K562 (cell line): ENCODE measurements at regions not wholly inside any gene's neighbourhood (a gene's known extent, or its start where the extent isn't known, plus 50 kb on each side); places are given as distances from the start of the nearest gene placed in this dataset.

Experiments used
- ATAC-seq: fragments of 200-7000 bp; cut with Tn5 transposase; 3 replicates; pipeline ENCODE4 v1.9.1; 2020; ENCODE audit warnings: moderate library complexity
- BruUV-seq: library from RNA; stranded (reverse); fragments of 400-500 nt; replicated peaks from 2 replicates; lab custom pipeline; 2021; lab: Mats Ljungman, UMichigan
- CTCF ChIA-PET: fragments of 300-600 bp; formaldehyde crosslinking; extraction: SDS; loops from one replicate; lab custom pipeline; 2021; ENCODE audit warnings: low intra/inter-chr PET ratio; lab: Yijun Ruan, JAX
- POLR2A ChIA-PET: fragments of 300-600, 350-650 bp; sonication (Branson Sonifier 250); formaldehyde crosslinking; extraction: SDS; loops from one replicate; lab custom pipeline; 2021; ENCODE audit warnings: antibody characterized with exemption, inconsistent platforms; lab: Yijun Ruan, JAX
- DNase-seq, 4 experiments: peaks; one replicate each; pipeline versions ENCODE4 v3.0.0 to v3.0.0-alpha.2; 2011 to 2018; ENCODE audit warnings: low spot score in 3 of 4, mixed read lengths in 3 of 4; ENCODE audit errors: extremely low read depth in 1 of 4
- FAIRE-seq: peaks from 2 replicates; lab custom pipeline; 2011; peaks lifted over from hg19 to GRCh38; lab: Jason Lieb, UNC
- H2AFZ ChIP-seq: 2 replicates; pipeline ENCODE4 v1.6.0; 2011; ENCODE audit warnings: low read depth, low read length, control low read depth, inconsistent platforms
- H3K27ac ChIP-seq: fragments of 200-600 bp; 3 replicates; pipeline ENCODE4 v1.8.0; 2011; ENCODE audit warnings: low read depth, mild to moderate bottlenecking, control low read depth, inconsistent platforms, low read length, moderate library complexity, mixed read lengths; ENCODE audit errors: extremely low read depth
- H3K27me3 ChIP-seq, 2 experiments: fragments of 300-600 bp in 1 of 2; 2 replicates in 1 of 2; 3 replicates in 1 of 2; pipeline versions ENCODE4 v1.6.0 to v1.8.0; 2011; ENCODE audit warnings: inconsistent platforms in 2 of 2, low read length in 2 of 2, mild to moderate bottlenecking in 1 of 2, mixed read lengths in 1 of 2, moderate library complexity in 1 of 2; ENCODE audit not compliant: control insufficient read depth in 2 of 2, insufficient read depth in 2 of 2
- H3K36me3 ChIP-seq: fragments of 300-600 bp; 3 replicates; pipeline ENCODE4 v1.8.0; 2011; ENCODE audit warnings: mild to moderate bottlenecking, low read length, inconsistent platforms; ENCODE audit not compliant: control insufficient read depth, insufficient read depth
- H3K4me1 ChIP-seq, 2 experiments: fragments of 200-600 bp in 1 of 2; replicated peaks in 1 of 2; 2 replicates in 1 of 2; 3 replicates in 1 of 2; pipeline versions ENCODE4 v1.5.1 to v1.8.0; 2011; ENCODE audit warnings: inconsistent platforms in 2 of 2, low read length in 2 of 2, mild to moderate bottlenecking in 1 of 2, mixed read lengths in 1 of 2, moderate library complexity in 1 of 2; ENCODE audit not compliant: control insufficient read depth in 2 of 2, insufficient read depth in 2 of 2
- H3K4me2 ChIP-seq: 2 replicates; pipeline ENCODE4 v1.6.1; 2011; ENCODE audit warnings: low read length, control low read depth, inconsistent platforms, mixed read lengths; ENCODE audit not compliant: insufficient read depth
- H3K4me3 ChIP-seq: fragments of 200-600 bp; sonication (generic), shearing (Covaris generic); 2 replicates; pipeline ENCODE4 v1.5.1; 2016; ENCODE audit warnings: control low read depth, inconsistent platforms
- H3K79me2 ChIP-seq: fragments of 200-600 bp; 3 replicates; pipeline ENCODE4 v1.8.0; 2011; ENCODE audit warnings: low read length, inconsistent platforms; ENCODE audit not compliant: control insufficient read depth, insufficient read depth
- H3K9ac ChIP-seq, 2 experiments: 2 replicates each; pipeline versions ENCODE4 v1.6.0 to v1.6.1; 2011; ENCODE audit warnings: low read depth in 2 of 2, low read length in 2 of 2, control low read depth in 1 of 2, inconsistent platforms in 1 of 2, mild to moderate bottlenecking in 1 of 2, mixed read lengths in 1 of 2; ENCODE audit not compliant: insufficient read depth in 1 of 2
- H3K9me1 ChIP-seq: one replicate; pipeline ENCODE4 v1.6.0; 2011; ENCODE audit warnings: inconsistent platforms, mild to moderate bottlenecking, low read length, moderate library complexity; ENCODE audit not compliant: control insufficient read depth, insufficient read depth
- H3K9me3 ChIP-seq: replicated peaks from 2 replicates; pipeline ENCODE4 v1.5.1; 2011; ENCODE audit warnings: low read depth, low read length, inconsistent platforms; ENCODE audit not compliant: control insufficient read depth, insufficient read depth
- H4K20me1 ChIP-seq: replicated peaks from 2 replicates; pipeline ENCODE4 v1.6.1; 2011; ENCODE audit warnings: low read length, inconsistent platforms, mixed read lengths; ENCODE audit not compliant: control insufficient read depth, insufficient read depth
- CREB1 ChIP-seq, 2 experiments: sonication (generic) in 1 of 2; formaldehyde crosslinking in 1 of 2; IDR thresholded peaks; 2 replicates each; pipeline versions ENCODE4 v1.6.1 to v1.8.0; 2012 to 2022; ENCODE audit warnings: inconsistent platforms in 1 of 2, mild to moderate bottlenecking in 1 of 2, missing genetic modification reagents in 1 of 2, moderate library complexity in 1 of 2
- ESRRA ChIP-seq: fragments of 450-650 bp; IDR thresholded peaks from 2 replicates; pipeline ENCODE4 v1.6.1; 2014; ENCODE audit warnings: low read depth, mild to moderate bottlenecking, moderate library complexity, borderline replicate concordance
- FIP1L1 ChIP-seq: fragments of 200-400 bp; formaldehyde crosslinking; IDR thresholded peaks from 2 replicates; pipeline ENCODE4 v1.6.1; 2018; ENCODE audit warnings: mild to moderate bottlenecking, low read depth, low read length; ENCODE audit not compliant: poor library complexity, severe bottlenecking
- FOXP1 ChIP-seq: sonication (generic); formaldehyde crosslinking; IDR thresholded peaks from 2 replicates; pipeline ENCODE4 v1.8.0; 2022; ENCODE audit warnings: mild to moderate bottlenecking, missing genetic modification reagents
- HNRNPLL ChIP-seq: fragments of 200-400 bp; formaldehyde crosslinking; IDR thresholded peaks from 2 replicates; pipeline ENCODE4 v1.6.1; 2017; ENCODE audit warnings: low read length, low read depth, mild to moderate bottlenecking; ENCODE audit not compliant: poor library complexity, severe bottlenecking
- HSF4 ChIP-seq: fragments of 250-450 bp; sonication (Bioruptor Pico); IDR thresholded peaks from 2 replicates; pipeline ENCODE4 v2.1.2; 2022; ENCODE audit warnings: mild to moderate bottlenecking, moderate library complexity, borderline replicate concordance
- MYNN ChIP-seq, 2 experiments: sonication (generic); formaldehyde crosslinking in 1 of 2; IDR thresholded peaks; 2 replicates each; pipeline versions ENCODE4 v1.5.0 to v1.6.1; 2016 to 2020; ENCODE audit warnings: antibody characterized with exemption in 1 of 2, missing genetic modification reagents in 1 of 2
- POLR2B ChIP-seq: fragments of 450-650 bp; IDR thresholded peaks from 2 replicates; pipeline ENCODE4 v1.6.1; 2018; ENCODE audit warnings: low read depth; ENCODE audit not compliant: partially characterized antibody
- ZNF77 ChIP-seq: fragments of 250-450 bp; sonication (Bioruptor Pico); IDR thresholded peaks from 2 replicates; pipeline ENCODE4 v1.5.0; 2020
- WGBS: fragments of 100-300 bp; shearing (Covaris generic); methylation state at CpG from one replicate; pipeline ENCODE4 v1.1.6; 2016; ENCODE audit warnings: low coverage, mixed read lengths; ENCODE audit not compliant: insufficient coverage; ENCODE audit errors: missing lambda C conversion rate; 5-methylcytosine and 5-hydroxymethylcytosine counted together
- in situ Hi-C: fragments of 300-500 bp; cut with MboI; formaldehyde crosslinking; loops from 4 replicates; pipeline ENCODE4 v1.15.0; 2018; ENCODE audit warnings: inconsistent platforms, mixed read lengths
- intact Hi-C: fragments of 100-400 bp; cut with micrococcal nuclease; formaldehyde crosslinking; loops from 2 replicates; pipeline ENCODE4 v1.14.2; 2022
- TF ChIP-seq, protein P1 (sequence below): fragments of 250-450 bp; sonication (Bioruptor Pico); IDR thresholded peaks from 2 replicates; pipeline ENCODE4 v1.5.1; 2021; ENCODE audit warnings: mild to moderate bottlenecking
- TF ChIP-seq, protein P2 (sequence below): sonication (generic); formaldehyde crosslinking; IDR thresholded peaks from 2 replicates; pipeline ENCODE4 v1.9.0; 2022; ENCODE audit warnings: mild to moderate bottlenecking, missing genetic modification reagents

DNA sequence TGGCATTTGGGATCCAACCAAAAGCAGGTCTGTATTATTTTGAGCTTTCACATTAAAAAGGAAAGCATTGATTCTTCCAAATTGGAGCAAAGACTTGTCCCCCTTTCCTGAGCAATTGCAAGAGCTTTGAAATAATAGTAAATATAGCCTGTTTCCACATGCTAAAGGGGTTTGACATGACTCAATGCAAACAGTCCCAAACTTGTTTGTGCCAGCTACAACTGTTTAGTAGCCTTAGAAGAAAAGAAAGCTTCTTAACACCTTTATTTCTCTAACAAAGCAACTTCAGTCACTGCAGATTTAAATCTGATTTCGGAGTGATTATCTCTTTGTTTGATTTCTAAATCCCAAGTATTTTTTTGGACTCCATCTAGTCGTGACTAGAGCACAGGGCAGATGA lies 180.2 kb downstream of the SEMA6D start (continued):
- TF ChIP-seq, protein P1, sequence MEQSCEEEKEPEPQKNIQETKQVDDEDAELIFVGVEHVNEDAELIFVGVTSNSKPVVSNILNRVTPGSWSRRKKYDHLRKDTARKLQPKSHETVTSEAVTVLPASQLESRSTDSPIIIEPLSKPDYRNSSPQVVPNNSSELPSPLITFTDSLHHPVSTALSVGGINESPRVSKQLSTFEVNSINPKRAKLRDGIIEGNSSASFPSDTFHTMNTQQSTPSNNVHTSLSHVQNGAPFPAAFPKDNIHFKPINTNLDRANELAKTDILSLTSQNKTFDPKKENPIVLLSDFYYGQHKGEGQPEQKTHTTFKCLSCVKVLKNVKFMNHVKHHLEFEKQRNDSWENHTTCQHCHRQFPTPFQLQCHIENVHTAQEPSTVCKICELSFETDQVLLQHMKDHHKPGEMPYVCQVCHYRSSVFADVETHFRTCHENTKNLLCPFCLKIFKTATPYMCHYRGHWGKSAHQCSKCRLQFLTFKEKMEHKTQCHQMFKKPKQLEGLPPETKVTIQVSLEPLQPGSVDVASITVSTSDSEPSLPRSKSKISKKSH (CRISPR knock-in tag): no peak
- no peak for TF ChIP-seq FOXP1
- TF ChIP-seq FIP1L1: no peak
- TF ChIP-seq MYNN (IDR thresholded peaks at IDR 0.05): no peak
- TF ChIP-seq MYNN (CRISPR knock-in tag; IDR thresholded peaks at IDR 0.05): no peak

DNA sequence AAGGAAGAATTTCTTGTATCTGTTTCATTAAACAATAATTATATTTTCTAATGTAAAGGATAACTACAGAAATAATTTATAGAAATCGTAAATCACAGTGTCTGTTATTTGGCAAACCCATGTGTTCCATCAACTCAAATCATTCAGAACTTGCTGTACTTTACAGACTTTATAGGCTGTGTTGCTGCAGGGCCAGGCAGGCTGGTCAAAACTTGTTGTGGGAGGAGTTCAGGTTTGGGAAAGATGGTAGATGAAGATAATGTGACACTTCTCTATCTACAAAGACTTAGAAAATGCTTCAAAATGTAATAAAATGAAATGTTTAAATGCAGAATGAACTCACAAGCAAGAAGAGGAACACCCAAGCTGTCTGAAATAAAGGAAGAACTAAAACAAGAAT lies 183.4 kb downstream of the SEMA6D start:
- no peaks in the 10 kb centered on the region for H3K79me2 ChIP-seq
- no peaks in the 10 kb centered on the region for H3K36me3 ChIP-seq
- no peak for DNase-seq
- no peak overlapping the region for H3K27ac ChIP-seq
- in situ Hi-C loops: no loop called here
- ChIA-PET CTCF (no interaction called here), POLR2A (no interaction called here)
- intact Hi-C loops: no loop called here
- H4K20me1 ChIP-seq: no peaks in the 10 kb centered on the region
- H3K9me1 ChIP-seq: no peaks in the 10 kb centered on the region
- no peaks in the 10 kb centered on the region for H3K9me3 ChIP-seq
- H3K4me3 ChIP-seq: no peak overlapping the region
- TF ChIP-seq HSF4 (CRISPR knock-in tag): no peak
- TF ChIP-seq POLR2B: no peak
- no peak for TF ChIP-seq CREB1 (IDR thresholded peaks at IDR 0.05)
- no peak for TF ChIP-seq CREB1 (CRISPR knock-in tag; IDR thresholded peaks at IDR 0.05)
- TF ChIP-seq ESRRA: no peak
- no peak for TF ChIP-seq HNRNPLL
- TF ChIP-seq, protein P2, sequence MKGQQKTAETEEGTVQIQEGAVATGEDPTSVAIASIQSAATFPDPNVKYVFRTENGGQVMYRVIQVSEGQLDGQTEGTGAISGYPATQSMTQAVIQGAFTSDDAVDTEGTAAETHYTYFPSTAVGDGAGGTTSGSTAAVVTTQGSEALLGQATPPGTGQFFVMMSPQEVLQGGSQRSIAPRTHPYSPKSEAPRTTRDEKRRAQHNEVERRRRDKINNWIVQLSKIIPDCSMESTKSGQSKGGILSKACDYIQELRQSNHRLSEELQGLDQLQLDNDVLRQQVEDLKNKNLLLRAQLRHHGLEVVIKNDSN (CRISPR knock-in tag): no peak
- TF ChIP-seq ZNF77: no peak
- H3K4me1 ChIP-seq: no peaks in the 10 kb centered on the region
- H3K9ac ChIP-seq: no peak overlapping the region
- no peaks in the 10 kb centered on the region for H3K27me3 ChIP-seq
- no peak for ATAC-seq
- no peak overlapping the region for H2AFZ ChIP-seq
- FAIRE-seq: no peak
- H3K4me2 ChIP-seq: no peak overlapping the region
- no TSS peak for BruUV-seq
- WGBS: 0% methylated on average over 1 of the region's 1 CpG
